Neural cell (in vitro differentiated cells): ENCODE measurements at regions not wholly inside any gene's neighbourhood (a gene's known extent, or its start where the extent isn't known, plus 50 kb on each side); places are given as distances from the start of the nearest gene placed in this dataset.

Experiments used
- H2AFZ ChIP-seq: fragments of 200-600, 300-800 bp; sonication (generic), shearing (Covaris generic); 2 replicates; pipeline ENCODE4 v1.6.0; 2014; ENCODE audit warnings: low read depth, mild to moderate bottlenecking, antibody characterized with exemption, low read length, moderate library complexity
- H3F3A ChIP-seq: fragments of 200-600 bp; shearing (Covaris generic); 2 replicates; pipeline ENCODE4 v1.6.1; 2016; ENCODE audit warnings: mild to moderate bottlenecking, moderate library complexity, mixed read lengths, antibody characterized with exemption, low read length; ENCODE audit not compliant: insufficient read depth, poor library complexity, severe bottlenecking
- H3K27ac ChIP-seq: fragments of 200-600, 300-800 bp; sonication (generic), shearing (Covaris generic); 2 replicates; pipeline ENCODE4 v1.5.1; 2014; ENCODE audit warnings: mild to moderate bottlenecking, low read length, moderate library complexity
- H3K27me3 ChIP-seq: fragments of 300-800, 200-600 bp; sonication (generic), shearing (Covaris generic); 2 replicates; pipeline ENCODE4 v1.6.0; 2014; ENCODE audit warnings: mild to moderate bottlenecking, low read depth, low read length, moderate library complexity; ENCODE audit not compliant: insufficient read depth
- H3K36me3 ChIP-seq: fragments of 300-800, 200-600 bp; sonication (generic), shearing (Covaris generic); 2 replicates; pipeline ENCODE4 v1.5.1; 2014; ENCODE audit warnings: mild to moderate bottlenecking, antibody characterized with exemption, low read length, moderate library complexity; ENCODE audit not compliant: insufficient read depth
- H3K4me2 ChIP-seq: fragments of 300-800, 200-600 bp; sonication (generic), shearing (Covaris generic); 2 replicates; pipeline ENCODE4 v1.6.0; 2014; ENCODE audit warnings: mild to moderate bottlenecking, low read length
- H3K4me3 ChIP-seq: fragments of 300-800, 200-600 bp; sonication (generic), shearing (Covaris generic); 2 replicates; pipeline ENCODE4 v1.5.1; 2014; ENCODE audit warnings: mild to moderate bottlenecking, low read length, moderate library complexity
- H3K79me2 ChIP-seq: fragments of 200-600 bp; shearing (Covaris generic); replicated peaks from 2 replicates; pipeline ENCODE4 v1.6.0; 2014; ENCODE audit warnings: mild to moderate bottlenecking, low read length, moderate library complexity; ENCODE audit not compliant: insufficient read depth
- H3K9ac ChIP-seq: fragments of 300-800, 200-600 bp; sonication (generic), shearing (Covaris generic); 2 replicates; pipeline ENCODE4 v1.6.1; 2016; ENCODE audit warnings: mild to moderate bottlenecking, low read length, mixed read lengths
- H3K9me2 ChIP-seq: fragments of 200-600 bp; shearing (Covaris generic); 2 replicates; pipeline ENCODE4 v1.6.1; 2016; ENCODE audit warnings: mild to moderate bottlenecking, low read length, mixed read lengths; ENCODE audit not compliant: insufficient read depth
- H3K9me3 ChIP-seq: fragments of 200-600, 300-800 bp; sonication (generic), shearing (Covaris generic); 2 replicates; pipeline ENCODE4 v1.6.1; 2016; ENCODE audit warnings: mild to moderate bottlenecking, mixed run types, low read length, moderate library complexity, mixed read lengths
- H4K20me1 ChIP-seq: fragments of 200-600 bp; shearing (Covaris generic); 2 replicates; pipeline ENCODE4 v1.6.1; 2016; ENCODE audit warnings: mild to moderate bottlenecking, mixed run types; ENCODE audit not compliant: insufficient read depth
- CTCF ChIP-seq: fragments of 450-650 bp; IDR thresholded peaks from 2 replicates; pipeline ENCODE4 v1.5.1; 2014; ENCODE audit warnings: antibody characterized with exemption, mild to moderate bottlenecking, moderate library complexity; ENCODE audit not compliant: poor library complexity, severe bottlenecking
- EP300 ChIP-seq: fragments of 450-650 bp; conservative IDR thresholded peaks from 2 replicates; pipeline ENCODE4 v1.6.1; 2014; ENCODE audit warnings: antibody characterized with exemption, mild to moderate bottlenecking, moderate library complexity; ENCODE audit not compliant: poor library complexity, severe bottlenecking
- EZH2 ChIP-seq: fragments of 200-600, 300-800 bp; shearing (Covaris generic), sonication (generic); IDR thresholded peaks from 2 replicates; pipeline ENCODE4 v1.6.1; 2014; ENCODE audit warnings: antibody characterized with exemption, low read length, borderline replicate concordance, mild to moderate bottlenecking; ENCODE audit not compliant: insufficient read depth, poor library complexity, severe bottlenecking
- MXI1 ChIP-seq: fragments of 450-650 bp; conservative IDR thresholded peaks from 2 replicates; pipeline ENCODE4 v1.6.1; 2014; ENCODE audit warnings: antibody characterized with exemption, mild to moderate bottlenecking; ENCODE audit not compliant: poor library complexity, severe bottlenecking
- POLR2AphosphoS5 ChIP-seq: IDR thresholded peaks from 2 replicates; pipeline ENCODE4 v1.6.1; 2012
- RAD21 ChIP-seq: fragments of 450-650 bp; conservative IDR thresholded peaks from 2 replicates; pipeline ENCODE4 v1.6.1; 2014; ENCODE audit warnings: antibody characterized with exemption, mild to moderate bottlenecking, moderate library complexity
- REST ChIP-seq: IDR thresholded peaks from 2 replicates; pipeline ENCODE4 v1.6.1; 2012; ENCODE audit warnings: borderline replicate concordance
- SMC3 ChIP-seq: fragments of 450-650 bp; conservative IDR thresholded peaks from 2 replicates; pipeline ENCODE4 v1.6.1; 2014; ENCODE audit warnings: antibody characterized with exemption, mild to moderate bottlenecking, moderate library complexity; ENCODE audit not compliant: poor library complexity
- TAF1 ChIP-seq: IDR thresholded peaks from 2 replicates; pipeline ENCODE4 v1.6.1; 2012; ENCODE audit warnings: low read depth

GRCh38 chr13:37353911-37354310 lies 244.7 kb downstream of the POSTN start:
- Histone ChIP-seq H4K20me1 (no peaks in the 10 kb centered on the region), H3K9me3 (no peaks in the 10 kb centered on the region), H3K27ac (no peak overlapping the region), H3K4me2 (no peak overlapping the region), H2AFZ (no peak overlapping the region), H3K79me2 (no peaks in the 10 kb centered on the region), H3K36me3 (no peaks in the 10 kb centered on the region), H3K9ac (no peak overlapping the region), H3K27me3 (no peaks in the 10 kb centered on the region), H3F3A (no peaks in the 10 kb centered on the region), H3K4me3 (no peak overlapping the region), H3K9me2 (no peaks in the 10 kb centered on the region)
- TF ChIP-seq MXI1 (no peak), RAD21 (no peak), CTCF (no peak), REST (no peak), EP300 (no peak)

GRCh38 chr13:37351211-37351610 lies 245.7 kb upstream of the CSNK1A1L start:
- Histone ChIP-seq H3K9ac (no peak overlapping the region), H3K27ac (no peak overlapping the region), H3K9me2 (no peaks in the 10 kb centered on the region), H3K27me3 (no peaks in the 10 kb centered on the region), H3K9me3 (no peaks in the 10 kb centered on the region), H4K20me1 (no peaks in the 10 kb centered on the region), H3K36me3 (no peaks in the 10 kb centered on the region), H3K4me3 (no peak overlapping the region), H3K4me2 (no peak overlapping the region), H3F3A (no peaks in the 10 kb centered on the region), H2AFZ (no peak overlapping the region), H3K79me2 (no peaks in the 10 kb centered on the region)
- TF ChIP-seq MXI1, result no peak
- TF ChIP-seq POLR2AphosphoS5, result no peak
- TF ChIP-seq RAD21, result no peak

GRCh38 chr13:37349916-37350315 lies 244.5 kb upstream of the CSNK1A1L start:
- no peaks in the 10 kb centered on the region for H3K9me2 ChIP-seq
- H3K9me3 ChIP-seq, result no peaks in the 10 kb centered on the region
- no peak overlapping the region for H2AFZ ChIP-seq
- no peak overlapping the region for H3K4me3 ChIP-seq
- no peak overlapping the region for H3K27ac ChIP-seq
- no peaks in the 10 kb centered on the region for H3K36me3 ChIP-seq
- no peaks in the 10 kb centered on the region for H3K27me3 ChIP-seq
- H4K20me1 ChIP-seq, result no peaks in the 10 kb centered on the region
- no peak overlapping the region for H3K9ac ChIP-seq
- H3K4me2 ChIP-seq, result no peak overlapping the region
- H3F3A ChIP-seq, result no peaks in the 10 kb centered on the region
- TF ChIP-seq EZH2, result no peak
- TF ChIP-seq RAD21, result no peak
- no peak for TF ChIP-seq EP300
- no peak for TF ChIP-seq POLR2AphosphoS5
- no peak for TF ChIP-seq CTCF
- TF ChIP-seq SMC3, result no peak
- TF ChIP-seq TAF1, result no peak
- no peak for TF ChIP-seq REST
- no peak for TF ChIP-seq MXI1
- H3K79me2 ChIP-seq, result no peaks in the 10 kb centered on the region
